Keratinocyte (primary cell): ENCODE measurements at regions not wholly inside any gene's neighbourhood (a gene's known extent, or its start where the extent isn't known, plus 50 kb on each side); places are given as distances from the start of the nearest gene placed in this dataset.

Source experiments
- CTCF ChIP-seq, 3 experiments: IDR thresholded peaks in 1 of 3; conservative IDR thresholded peaks in 1 of 3; optimal IDR thresholded peaks in 1 of 3; 2 replicates in 2 of 3; 3 replicates in 1 of 3; pipeline versions ENCODE3 to v1.5.1; 2011; ENCODE audit warnings: low read length in 3 of 3, mild to moderate bottlenecking in 3 of 3, moderate library complexity in 2 of 3, control low read depth in 1 of 3, inconsistent platforms in 1 of 3; ENCODE audit not compliant: insufficient read depth in 2 of 3; ENCODE audit errors: extremely low read depth in 1 of 3
- EZH2 ChIP-seq: IDR thresholded peaks from one replicate; pipeline ENCODE4 v1.6.1; 2012; ENCODE audit warnings: inconsistent platforms, mild to moderate bottlenecking, low read length, moderate library complexity

- no peak for TF ChIP-seq EZH2
- TF ChIP-seq CTCF (optimal IDR thresholded peaks at IDR 0.05 in 1 of 3, IDR thresholded peaks at IDR 0.05 in 1 of 3, conservative IDR thresholded peaks at IDR 0.05 in 1 of 3; ENCODE audit: extremely low read depth in 1 of 3, insufficient read depth in 2 of 3, low read length in 3 of 3), result no peak
Observed at GRCh38 chr18:62450175-62450545, 72.7 kb upstream of the ZCCHC2 start.
